GM18519 (cell line): ENCODE measurements at regions not wholly inside any gene's neighbourhood (a gene's known extent, or its start where the extent isn't known, plus 50 kb on each side); places are given as distances from the start of the nearest gene placed in this dataset.

Experiments
- ATAC-seq: cut with Tn5 transposase; IDR thresholded peaks from one replicate; pipeline ENCODE4 v1.9.1; 2021; ENCODE audit warnings: mild to moderate bottlenecking, moderate library complexity; ENCODE audit not compliant: unreplicated experiment, low FRiP score

DNA sequence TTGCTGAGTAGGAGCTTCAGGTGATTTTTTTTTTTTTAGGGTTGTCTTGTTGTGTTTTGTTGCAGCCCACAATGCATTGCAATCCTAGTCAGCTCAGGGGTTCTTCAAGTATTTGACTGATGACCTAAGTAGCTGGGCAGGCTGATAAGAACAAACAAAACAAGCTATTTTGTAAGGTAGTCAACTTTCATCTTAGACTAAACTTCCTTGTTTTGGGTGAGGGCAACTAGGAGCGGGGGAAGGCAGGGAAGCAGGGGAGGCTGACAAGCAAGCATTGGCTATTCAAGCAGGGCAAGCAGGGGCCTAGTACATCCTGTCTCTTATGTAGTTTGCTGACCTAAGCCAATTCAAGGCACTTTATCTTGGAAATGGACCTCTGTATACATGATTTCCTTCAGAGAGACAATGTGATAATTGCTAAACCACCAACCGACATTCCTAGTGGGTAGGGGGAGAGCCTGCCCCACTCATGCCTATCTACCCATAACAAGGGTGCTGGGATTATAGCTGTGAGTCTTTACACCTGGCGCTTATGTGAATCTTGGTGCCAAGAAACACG, 163.3 kb upstream of the PRKCQ start:
- no peak for ATAC-seq

DNA sequence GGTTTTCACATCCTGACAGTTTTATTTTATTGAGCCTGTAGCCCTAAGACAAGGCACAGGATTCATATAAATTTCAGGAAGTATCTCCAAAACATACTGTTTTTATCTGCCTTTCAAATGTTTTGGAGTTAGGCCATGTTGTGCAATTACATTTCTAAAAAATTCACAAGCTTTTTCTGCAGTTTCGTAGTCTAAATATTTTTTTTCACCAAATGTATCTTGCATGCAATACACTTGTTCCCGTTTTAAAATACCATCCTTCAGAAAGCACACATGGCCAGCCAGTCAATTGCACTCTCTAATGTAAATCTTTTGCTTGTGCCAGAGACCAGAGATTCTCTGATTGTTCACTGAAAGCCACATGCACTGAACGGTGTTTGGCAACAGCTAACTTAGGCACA, 161.5 kb upstream of the PRKCQ start:
- no peak for ATAC-seq

DNA sequence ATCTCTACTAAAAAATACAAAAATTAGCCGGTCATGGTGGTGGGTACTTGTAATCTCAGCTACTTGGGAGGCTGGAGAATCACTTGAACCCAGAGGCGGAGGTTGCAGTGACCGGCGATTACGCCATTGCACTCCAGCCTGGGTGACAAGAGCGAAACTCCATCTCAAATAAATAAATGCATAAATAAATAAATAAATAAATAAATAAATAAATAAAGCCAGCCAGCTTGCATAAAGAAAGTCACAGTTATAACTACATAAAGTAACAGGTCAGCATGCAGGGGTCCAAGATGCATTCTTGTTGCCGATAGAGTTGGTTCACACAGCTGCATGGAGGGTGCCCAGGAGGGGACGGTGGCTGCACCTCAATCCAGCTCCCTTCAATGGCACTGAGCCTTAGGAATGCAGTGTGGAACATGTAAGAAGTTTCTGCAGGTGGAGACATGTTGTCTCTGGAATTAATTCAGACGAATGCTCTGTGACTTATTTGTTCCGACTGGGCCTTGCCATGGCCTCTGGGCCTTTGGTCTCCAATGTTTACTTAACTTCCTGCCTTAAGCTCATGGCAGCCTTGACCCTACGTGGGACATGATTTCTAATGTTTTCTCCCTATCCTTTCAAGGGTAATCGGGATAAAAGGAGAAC, 159.6 kb upstream of the PRKCQ start:
- ATAC-seq = no peak

DNA sequence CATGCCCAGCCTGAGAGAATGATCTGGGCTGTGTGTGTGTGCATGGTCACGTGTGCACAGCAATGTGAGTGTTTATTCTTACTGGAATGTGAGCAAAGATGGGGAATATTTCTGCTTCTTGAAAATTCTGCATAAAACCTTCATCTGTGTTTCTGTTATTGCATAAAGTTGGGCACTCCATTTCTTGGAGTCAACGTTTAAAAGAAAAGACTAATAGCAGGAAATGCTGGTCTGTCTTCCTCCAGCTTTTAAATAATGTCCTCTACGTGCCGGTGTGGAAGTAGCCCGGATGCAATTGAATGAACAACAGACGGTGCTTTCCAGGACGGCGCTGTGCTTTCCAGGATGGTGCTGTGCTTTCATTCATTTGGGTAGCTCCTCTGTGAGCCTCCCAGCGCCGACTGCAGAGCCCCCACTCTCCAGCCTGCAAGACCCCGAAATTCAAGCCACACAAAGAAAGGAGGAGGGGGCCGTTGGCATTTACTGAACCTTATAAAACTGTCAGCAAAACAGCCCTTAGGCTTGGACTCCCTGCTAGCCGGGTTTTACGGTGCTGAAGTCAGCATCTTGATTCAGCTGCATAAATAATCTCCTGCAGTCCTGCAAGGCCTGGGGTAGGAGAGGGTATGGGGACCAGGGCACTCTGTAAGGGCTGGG, 158.2 kb upstream of the PRKCQ start:
- ATAC-seq = no peak

DNA sequence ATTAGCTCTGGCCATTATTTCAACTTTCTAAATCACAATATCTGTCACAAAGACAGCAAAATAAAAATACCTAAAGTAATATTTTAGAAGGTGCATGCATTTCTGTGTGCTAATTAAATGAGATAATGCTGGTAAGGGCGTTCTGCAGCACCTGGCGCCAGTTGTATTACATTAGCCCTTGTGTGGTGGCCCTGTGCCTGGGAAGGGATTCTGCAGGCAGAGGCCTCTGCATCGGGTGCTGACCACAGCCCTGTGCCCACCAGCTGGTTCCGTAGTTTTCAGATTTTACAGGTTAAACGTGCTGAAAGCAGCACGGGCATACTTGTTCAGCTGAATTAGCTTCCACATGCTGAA, 157.7 kb upstream of the PRKCQ start:
- ATAC-seq = no peak

DNA sequence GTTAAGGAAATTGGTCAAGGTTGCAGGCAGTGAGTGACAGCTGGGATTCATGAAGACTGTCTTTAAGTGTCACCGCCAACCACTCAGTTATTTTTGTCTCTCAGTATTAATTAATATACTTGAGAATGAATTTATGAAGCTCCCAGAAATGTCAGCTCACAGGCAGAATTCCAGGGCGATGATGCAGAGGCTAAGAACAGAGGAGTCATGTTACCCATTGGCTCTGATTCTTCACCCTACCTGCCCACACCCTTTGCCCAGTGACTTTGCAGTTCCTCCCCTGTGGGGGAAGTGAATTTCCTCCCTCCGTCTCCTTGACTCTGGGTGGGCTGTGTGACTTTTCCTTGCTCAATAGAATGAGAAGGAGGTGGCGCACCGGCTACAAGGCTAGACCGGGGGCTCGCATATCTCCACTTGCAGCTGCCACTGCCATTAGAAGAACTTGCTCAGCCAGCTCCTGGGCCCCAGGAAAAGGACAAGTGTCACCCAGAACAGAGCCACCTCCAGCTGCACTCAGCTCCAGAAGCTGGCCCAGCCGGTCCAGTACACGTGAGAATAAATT, 157.1 kb upstream of the PRKCQ start:
- ATAC-seq = no peak

DNA sequence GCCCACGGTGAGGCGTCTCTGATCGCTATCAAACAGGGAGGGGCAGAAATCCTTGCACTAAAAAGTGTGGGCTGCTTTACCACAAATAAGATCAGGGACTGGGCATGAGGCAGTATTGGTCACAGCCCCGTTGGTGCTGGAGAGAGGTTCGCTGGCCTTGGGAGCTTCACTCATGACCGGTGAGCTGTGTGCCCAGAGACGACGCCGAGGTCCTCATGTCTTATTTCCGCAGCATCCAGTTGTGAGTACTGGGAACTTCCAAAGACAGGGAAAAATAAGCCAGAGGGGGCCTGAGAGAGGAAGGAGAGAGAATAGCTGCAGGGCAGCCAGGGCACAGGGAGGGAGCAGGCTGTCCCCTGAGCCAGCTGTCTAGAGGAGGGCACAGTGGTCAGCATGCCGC, 154.2 kb upstream of the PRKCQ start:
- ATAC-seq = no peak

DNA sequence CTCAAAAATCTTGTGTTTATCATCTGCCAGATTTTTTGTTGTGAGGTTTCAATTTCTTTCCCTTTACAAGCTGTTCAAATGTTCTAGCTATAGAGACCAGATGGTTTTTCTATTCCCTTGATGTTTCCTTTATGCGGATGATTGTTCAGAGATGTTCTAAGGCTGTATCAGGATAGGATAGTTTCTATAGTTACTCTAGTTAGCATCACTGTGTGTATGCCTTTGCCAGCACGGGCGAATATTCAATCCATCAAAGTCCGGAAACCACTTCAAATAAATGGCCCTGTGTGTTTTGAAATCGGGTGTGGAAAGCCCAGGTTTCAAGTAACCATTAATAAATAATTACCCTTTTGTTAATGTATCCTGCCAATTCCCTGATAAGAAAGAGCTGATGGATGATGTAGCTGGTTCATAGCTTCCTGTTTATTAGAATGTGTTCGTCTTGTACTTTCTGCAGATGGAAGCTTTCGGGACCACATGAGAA, 149.8 kb upstream of the PRKCQ start:
- no peak for ATAC-seq

DNA sequence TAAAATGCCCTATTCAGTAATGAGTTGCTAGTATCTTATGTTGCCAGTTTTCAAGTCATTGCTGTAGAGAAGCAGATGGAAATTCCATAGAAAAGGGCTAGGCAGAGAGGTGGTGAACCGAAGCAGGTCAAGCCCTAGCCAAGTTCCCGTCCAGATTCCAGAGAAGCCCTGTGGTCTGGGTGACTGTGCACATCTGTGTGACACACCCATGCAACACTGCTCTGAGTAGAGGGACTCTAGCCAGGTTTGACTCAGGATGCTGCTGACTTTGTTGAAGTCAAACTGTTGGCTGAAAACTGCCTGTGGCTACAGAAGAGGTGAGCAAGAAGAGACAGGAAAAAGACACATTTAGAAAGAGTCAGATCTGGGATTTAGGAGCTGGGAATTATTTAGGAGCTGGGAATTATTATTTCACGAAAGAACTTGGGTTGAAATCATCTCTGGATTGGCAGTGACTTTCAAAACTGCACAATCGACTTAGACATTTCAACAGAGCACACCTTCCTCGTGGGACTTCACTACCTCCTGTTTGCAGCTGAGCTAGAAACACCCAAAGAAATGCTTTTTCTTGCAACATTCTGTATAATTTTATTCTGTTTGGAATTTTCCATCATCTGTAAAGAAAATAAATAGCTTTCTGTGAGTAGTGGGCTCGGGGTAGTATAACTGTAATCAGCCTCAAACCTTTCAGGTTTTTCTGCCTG, 149.1 kb upstream of the PRKCQ start:
- no peak for ATAC-seq

DNA sequence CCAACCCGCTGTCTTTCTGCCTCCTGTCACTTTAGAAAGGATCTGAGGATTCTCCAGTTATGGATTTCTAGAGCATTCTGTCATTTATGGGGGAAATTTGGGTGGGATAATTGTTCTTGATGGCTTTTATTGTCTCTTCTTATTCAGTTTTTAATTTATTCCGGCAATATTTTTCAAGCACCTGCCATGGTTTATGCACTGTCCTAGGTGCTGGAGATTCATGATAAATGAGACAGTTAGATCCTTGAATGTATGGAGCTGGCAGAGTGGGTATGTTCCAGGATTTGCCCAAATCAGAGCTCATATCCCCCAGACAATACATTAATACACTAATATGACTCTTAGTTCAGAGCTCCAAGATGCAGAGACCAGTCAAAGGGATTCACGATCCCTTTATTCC, 146.8 kb upstream of the PRKCQ start:
- ATAC-seq = no peak

DNA sequence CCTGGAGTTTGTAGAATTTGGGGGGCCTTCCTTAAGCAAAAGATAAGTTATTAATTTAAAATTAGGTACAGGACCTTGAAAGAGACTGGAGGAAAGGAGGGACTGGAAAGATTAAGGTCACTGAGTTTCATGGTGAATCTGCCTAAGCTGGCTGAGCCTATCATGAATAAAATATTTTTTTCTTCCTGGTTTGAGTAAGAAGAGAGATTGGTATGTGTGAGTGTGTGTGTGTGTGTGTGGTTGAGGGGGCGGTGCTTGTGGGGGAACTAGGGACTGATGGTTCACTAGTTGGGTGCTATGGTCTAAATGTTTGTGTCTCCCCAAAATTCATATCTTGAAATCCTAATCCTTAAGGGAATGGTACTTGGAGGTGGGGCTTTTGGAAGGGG, 142.5 kb upstream of the PRKCQ start:
- ATAC-seq = no peak

DNA sequence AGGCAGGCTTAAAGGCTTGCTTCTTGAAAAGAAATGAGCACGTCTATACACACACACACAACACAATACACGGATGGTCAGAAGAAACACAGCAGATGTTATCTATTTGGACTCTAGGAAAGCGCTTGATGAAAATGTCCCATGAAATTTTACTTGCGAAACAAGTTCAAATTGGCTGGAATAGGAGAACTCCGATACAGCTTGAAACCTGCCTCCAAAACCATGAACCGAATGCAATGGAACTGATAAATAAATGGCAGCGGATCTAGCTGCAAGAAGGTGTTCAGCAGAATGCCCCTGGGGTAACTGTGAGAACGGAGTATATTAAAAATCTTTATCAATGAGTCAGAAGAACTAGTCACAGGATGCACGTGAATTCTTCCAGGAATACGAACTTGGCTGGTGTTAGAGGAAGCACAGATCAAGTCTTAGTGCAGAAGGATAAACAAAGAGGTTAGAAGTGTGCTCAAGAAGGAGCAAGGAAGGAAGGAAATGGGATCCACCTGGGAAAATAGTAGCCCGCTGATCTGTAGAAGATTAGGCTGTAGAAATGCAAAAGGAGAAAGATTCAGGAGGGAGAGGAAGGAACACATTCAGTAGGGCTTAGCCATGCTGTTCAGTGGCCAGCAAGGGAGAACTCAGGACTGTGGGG, 142.0 kb upstream of the PRKCQ start:
- ATAC-seq = no peak

DNA sequence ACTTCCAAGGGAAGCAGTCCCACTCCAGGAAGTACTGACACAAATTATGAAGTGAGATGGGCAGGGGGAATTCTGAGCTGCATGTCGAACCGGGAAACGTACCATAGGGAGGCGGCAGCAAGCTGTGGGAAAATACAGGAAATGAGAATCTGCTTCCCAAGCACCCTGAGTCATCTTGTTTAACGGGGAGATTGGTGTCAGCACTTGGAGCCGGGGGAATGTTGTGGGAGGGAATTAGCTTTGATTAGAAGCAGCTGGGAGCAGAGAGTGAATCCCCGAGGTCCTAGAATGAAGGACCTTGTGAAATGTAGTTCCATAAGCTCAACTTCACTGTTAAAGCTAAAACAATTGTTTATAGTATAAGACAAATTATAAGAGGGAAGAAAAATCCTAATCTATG, 141.4 kb upstream of the PRKCQ start:
- no peak for ATAC-seq

DNA sequence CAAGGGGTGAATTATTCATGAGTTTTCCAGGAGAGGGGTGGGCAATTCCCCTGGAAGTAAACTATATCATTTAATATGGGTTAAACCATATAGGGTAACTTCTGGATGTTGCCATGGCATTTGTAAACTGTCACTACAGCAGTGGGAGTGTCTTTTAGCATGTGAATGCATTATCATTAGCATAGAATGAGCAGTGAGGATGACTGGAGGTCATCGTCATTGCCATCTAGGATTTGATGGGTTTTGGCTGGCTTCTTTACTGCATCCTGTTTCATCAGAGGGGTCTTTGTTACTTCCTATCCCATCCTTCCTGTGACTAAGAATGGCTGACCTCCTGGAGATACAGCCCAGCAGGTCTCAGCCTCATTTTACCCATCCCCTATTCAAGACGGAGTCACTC, 139.5 kb upstream of the PRKCQ start:
- no peak for ATAC-seq

DNA sequence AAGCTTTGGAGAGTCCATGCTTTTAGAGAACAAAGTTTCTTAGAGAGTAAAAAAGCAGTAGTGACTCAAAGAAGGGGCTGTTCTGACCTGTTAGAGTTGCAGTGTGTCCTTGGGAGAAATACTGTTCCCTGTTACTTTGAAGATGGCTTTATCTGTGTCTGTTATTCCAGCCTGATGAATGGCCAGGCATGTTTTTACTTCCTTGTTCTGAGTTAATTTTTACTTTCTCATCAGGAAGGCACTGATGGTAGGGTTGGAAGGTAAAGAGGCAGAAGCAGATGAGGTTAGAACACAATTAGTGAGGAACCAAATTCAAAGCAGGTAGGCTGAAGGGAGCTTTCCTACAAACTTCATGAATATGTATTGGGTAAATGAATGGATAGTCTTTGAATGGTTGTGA, 138.5 kb upstream of the PRKCQ start:
- ATAC-seq = no peak

DNA sequence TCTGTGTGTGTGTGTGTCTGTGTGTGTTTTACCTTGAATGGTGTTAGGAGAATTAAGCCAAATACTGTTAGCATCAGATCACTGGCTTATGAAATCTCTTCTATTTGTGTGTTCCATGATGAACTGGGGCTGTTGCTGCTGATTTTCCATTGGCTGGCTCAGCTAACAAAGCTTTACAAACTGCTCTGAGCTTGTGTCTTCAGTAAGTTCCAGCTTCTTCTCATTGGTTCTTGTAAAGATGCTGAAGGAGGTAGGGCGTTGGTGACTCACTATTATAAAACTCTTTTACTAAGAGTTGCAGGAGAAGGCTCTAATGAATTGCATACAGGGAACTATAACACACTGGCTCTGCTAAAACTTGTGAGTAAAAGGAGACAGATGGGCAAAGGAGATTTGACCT, 136.4 kb upstream of the PRKCQ start:
- ATAC-seq = no peak

DNA sequence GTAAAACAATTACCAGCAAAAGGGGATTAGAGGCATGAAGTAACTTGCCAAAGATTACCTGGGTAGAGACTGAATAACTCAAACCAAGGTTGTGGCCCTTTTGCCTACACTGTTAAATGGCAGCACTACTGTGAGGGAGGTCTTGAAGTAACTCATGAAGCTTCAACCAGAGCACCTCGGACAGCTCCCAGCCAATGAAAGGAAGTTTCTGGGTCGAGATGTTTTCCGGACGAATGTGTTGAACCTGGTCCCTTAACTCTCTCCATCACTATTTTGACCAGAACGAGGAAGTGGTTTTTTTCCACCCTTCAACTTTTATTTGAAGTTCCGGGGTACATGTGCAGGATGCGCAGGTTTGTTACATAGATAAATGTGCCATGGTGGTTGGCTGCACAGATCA, 133.6 kb upstream of the PRKCQ start:
- ATAC-seq = no peak

DNA sequence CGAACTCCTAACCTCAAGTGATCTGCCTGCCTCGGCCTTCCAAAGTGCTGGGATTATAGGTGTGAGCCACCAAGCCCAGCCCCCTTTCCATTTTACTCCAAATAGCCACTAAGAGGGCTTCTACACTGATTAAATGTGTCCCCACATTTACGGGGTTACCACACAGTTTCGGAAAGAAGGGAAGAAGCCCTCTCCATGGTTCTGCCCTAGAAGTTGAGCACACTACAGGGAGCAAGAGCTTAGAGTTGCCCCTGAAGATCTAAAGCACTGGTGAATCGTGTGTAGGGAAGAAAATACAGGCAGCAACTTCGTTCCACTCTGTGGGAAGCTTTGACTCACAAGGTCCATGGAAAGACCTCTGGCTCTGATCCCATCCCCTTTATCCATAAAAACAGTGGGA, 133.0 kb upstream of the PRKCQ start:
- ATAC-seq = no peak

DNA sequence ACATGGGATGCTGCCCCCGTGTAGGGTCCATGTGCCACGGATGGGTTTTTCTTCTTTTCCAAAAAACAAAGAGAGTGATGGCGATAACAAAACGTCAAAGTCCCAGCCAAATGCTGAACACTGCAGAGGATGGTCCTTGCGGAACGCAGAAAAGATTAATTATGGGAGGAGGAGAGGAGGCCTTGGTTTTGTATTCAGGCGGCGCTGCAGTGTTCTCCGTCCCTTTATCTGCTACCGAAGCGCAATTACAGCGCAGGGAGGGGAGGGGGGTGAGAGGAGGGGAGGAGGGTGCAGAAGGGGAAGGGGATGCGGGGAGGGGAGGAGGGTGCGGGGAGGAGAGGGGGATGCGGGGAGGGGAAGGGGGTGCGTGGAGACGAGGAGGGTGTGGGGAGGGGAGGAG, 131.8 kb upstream of the PRKCQ start:
- ATAC-seq = no peak

DNA sequence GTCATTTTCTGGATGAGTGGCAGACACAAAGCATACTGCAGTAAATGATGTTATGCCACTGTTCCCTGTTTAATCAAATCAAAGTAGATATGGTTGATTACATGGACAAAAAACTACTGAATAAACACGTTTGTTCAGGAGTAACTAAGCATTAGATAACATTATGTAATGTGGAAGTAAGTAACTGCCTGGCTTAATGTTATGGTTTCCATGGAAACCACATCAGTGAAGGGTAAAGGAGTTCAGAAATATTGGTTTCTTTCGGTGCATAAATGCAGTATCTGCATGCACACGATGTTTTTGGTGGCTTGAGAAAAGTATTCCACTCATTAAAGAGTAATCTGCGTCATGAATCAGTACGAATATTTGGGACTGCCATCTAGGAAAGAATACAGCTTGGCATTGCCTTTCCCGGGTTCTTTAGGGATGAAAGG, 131.3 kb upstream of the PRKCQ start:
- no peak for ATAC-seq

DNA sequence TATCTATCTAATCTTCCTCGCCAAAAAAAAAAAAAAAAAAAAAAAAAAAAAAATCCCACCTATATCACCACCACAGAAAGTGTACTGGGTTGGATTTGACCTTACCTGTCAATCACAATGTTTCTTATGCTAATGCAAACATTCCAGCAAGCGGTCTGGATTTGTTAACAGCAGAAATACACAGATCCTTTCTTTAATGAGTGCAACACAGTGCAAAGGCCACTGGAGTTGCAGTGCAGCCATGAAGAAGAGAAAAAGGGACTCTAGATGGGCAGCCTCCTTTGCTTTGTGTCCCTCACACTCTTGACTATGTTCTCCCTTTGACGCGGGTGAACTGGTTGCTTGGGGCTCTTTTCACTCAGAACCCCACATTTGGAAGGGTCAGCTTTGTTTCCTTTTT, 127.3 kb upstream of the PRKCQ start:
- ATAC-seq = no peak
